HepG2 (cell line): ENCODE measurements at regions not wholly inside any gene's neighbourhood (a gene's known extent, or its start where the extent isn't known, plus 50 kb on each side); places are given as distances from the start of the nearest gene placed in this dataset.

Source experiments
- ATAC-seq: fragments of 200-7000 bp; cut with Tn5 transposase; 3 replicates; pipeline ENCODE4 v1.9.1; 2020; ENCODE audit warnings: mild to moderate bottlenecking, moderate library complexity
- BruUV-seq: library from RNA; stranded (reverse); fragments of 400-500 nt; replicated peaks from 2 replicates; lab custom pipeline; 2021; lab: Mats Ljungman, UMichigan
- CTCF ChIA-PET: fragments of 300-600 bp; formaldehyde crosslinking; extraction: SDS; loops from one replicate; lab custom pipeline; 2021; ENCODE audit warnings: low total read pairs, inconsistent platforms, low intra/inter-chr PET ratio; lab: Yijun Ruan, JAX
- POLR2A ChIA-PET: fragments of 350-600 bp; sonication (Branson Sonifier 250); formaldehyde crosslinking; loops from one replicate; lab custom pipeline; 2020; ENCODE audit warnings: antibody characterized with exemption, inconsistent platforms; lab: Yijun Ruan, JAX
- DNase-seq: peaks from one replicate; pipeline ENCODE4 v3.0.0-alpha.2; 2015; ENCODE audit warnings: low spot score
- FAIRE-seq: peaks from 3 replicates; lab custom pipeline; 2011; peaks lifted over from hg19 to GRCh38; lab: Jason Lieb, UNC
- H2AFZ ChIP-seq: one replicate; pipeline ENCODE4 v1.6.1; 2011; ENCODE audit warnings: low read length, inconsistent platforms
- H3K27ac ChIP-seq: fragments of 300-600 bp; 3 replicates; pipeline ENCODE4 v1.8.0; 2011; ENCODE audit warnings: mixed run types, mild to moderate bottlenecking, mixed read lengths, low read length, inconsistent platforms; ENCODE audit not compliant: insufficient read depth; ENCODE audit errors: extremely low read length
- H3K27me3 ChIP-seq, 2 experiments: fragments of 200-600 bp in 1 of 2; 2 replicates in 1 of 2; 3 replicates in 1 of 2; pipeline versions ENCODE4 v1.6.0 to v1.8.0; 2011; ENCODE audit warnings: low read length in 2 of 2, mild to moderate bottlenecking in 2 of 2, moderate library complexity in 2 of 2, inconsistent platforms in 1 of 2; ENCODE audit not compliant: insufficient read depth in 2 of 2, control insufficient read depth in 1 of 2
- H3K36me3 ChIP-seq, 2 experiments: fragments of 200-600 bp in 1 of 2; replicated peaks in 1 of 2; 2 replicates in 1 of 2; 3 replicates in 1 of 2; pipeline versions ENCODE4 v1.5.1 to v1.8.0; 2011; ENCODE audit warnings: low read length in 2 of 2, inconsistent platforms in 1 of 2; ENCODE audit not compliant: insufficient read depth in 2 of 2, control insufficient read depth in 1 of 2
- H3K4me1 ChIP-seq: 2 replicates; pipeline ENCODE4 v1.5.1; 2012; ENCODE audit warnings: low read length, inconsistent platforms; ENCODE audit not compliant: insufficient read depth
- H3K4me2 ChIP-seq: 2 replicates; pipeline ENCODE4 v1.6.0; 2011; ENCODE audit warnings: low read depth, low read length, inconsistent platforms
- H3K4me3 ChIP-seq, 3 experiments: fragments of 200-600 bp in 1 of 3; sonication (generic), shearing (Covaris generic) in 1 of 3; replicated peaks in 1 of 3; 2 replicates each; pipeline ENCODE4 v1.5.1; 2011 to 2016; ENCODE audit warnings: low read length in 3 of 3, inconsistent platforms in 2 of 3, low read depth in 2 of 3, mild to moderate bottlenecking in 2 of 3, control low read depth in 1 of 3, mixed read lengths in 1 of 3; ENCODE audit not compliant: insufficient read depth in 1 of 3
- H3K79me2 ChIP-seq: one replicate; pipeline ENCODE4 v1.6.1; 2011; ENCODE audit warnings: low read length, inconsistent platforms; ENCODE audit not compliant: insufficient read depth
- H3K9ac ChIP-seq: 2 replicates; pipeline ENCODE4 v1.6.0; 2011; ENCODE audit warnings: mild to moderate bottlenecking, low read depth, low read length, inconsistent platforms; ENCODE audit not compliant: insufficient read depth
- H3K9me3 ChIP-seq: 2 replicates; pipeline ENCODE4 v1.5.1; 2012; ENCODE audit warnings: mild to moderate bottlenecking, low read length
- H4K20me1 ChIP-seq: 2 replicates; pipeline ENCODE4 v1.6.0; 2011; ENCODE audit warnings: inconsistent platforms, mild to moderate bottlenecking, low read length, moderate library complexity; ENCODE audit not compliant: insufficient read depth
- ARID2 ChIP-seq: sonication (generic); formaldehyde crosslinking; IDR thresholded peaks from 2 replicates; pipeline ENCODE4 v1.8.1; 2022; ENCODE audit warnings: mild to moderate bottlenecking, missing genetic modification reagents, borderline replicate concordance
- CAMTA2 ChIP-seq: sonication (generic); formaldehyde crosslinking; IDR thresholded peaks from 2 replicates; pipeline ENCODE4 v1.4.0; 2020; ENCODE audit warnings: mild to moderate bottlenecking, missing genetic modification reagents, borderline replicate concordance
- ESRRA ChIP-seq: sonication (generic); formaldehyde crosslinking; IDR thresholded peaks from 2 replicates; pipeline ENCODE4 v1.5.1; 2020; ENCODE audit warnings: mild to moderate bottlenecking, low read depth, missing genetic modification reagents
- HHEX ChIP-seq: IDR thresholded peaks from 2 replicates; pipeline ENCODE4 v1.6.1; 2016; ENCODE audit warnings: control low read depth
- NFRKB ChIP-seq: fragments of 450-650 bp; IDR thresholded peaks from 2 replicates; pipeline ENCODE4 v1.6.1; 2017
- SIN3B ChIP-seq: fragments of 150-350 bp; IDR thresholded peaks from 2 replicates; pipeline ENCODE4 v1.6.1; 2014; ENCODE audit warnings: low read length
- SP5 ChIP-seq: IDR thresholded peaks from 2 replicates; pipeline ENCODE4 v1.6.1; 2016; ENCODE audit warnings: low read depth, borderline replicate concordance
- ZFP36L1 ChIP-seq: sonication (generic); formaldehyde crosslinking; IDR thresholded peaks from 2 replicates; pipeline ENCODE4 v1.8.0; 2022; ENCODE audit warnings: mild to moderate bottlenecking, missing genetic modification reagents, moderate library complexity
- ZNF24 ChIP-seq: fragments of 450-650 bp; IDR thresholded peaks from 2 replicates; pipeline ENCODE4 v1.6.1; 2017; ENCODE audit warnings: antibody characterized with exemption, mild to moderate bottlenecking
- ZNF34 ChIP-seq: sonication (generic); formaldehyde crosslinking; IDR thresholded peaks from 2 replicates; pipeline ENCODE4 v1.4.0; 2020; ENCODE audit warnings: mild to moderate bottlenecking, missing genetic modification reagents, borderline replicate concordance
- ZNF547 ChIP-seq: sonication (generic); formaldehyde crosslinking; IDR thresholded peaks from 2 replicates; pipeline ENCODE4 v1.5.1; 2020; ENCODE audit warnings: mild to moderate bottlenecking, missing genetic modification reagents
- ZNF597 ChIP-seq: sonication (generic); formaldehyde crosslinking; IDR thresholded peaks from 2 replicates; pipeline ENCODE4 v1.5.0; 2020; ENCODE audit warnings: missing genetic modification reagents
- ZNF710 ChIP-seq: sonication (generic); formaldehyde crosslinking; IDR thresholded peaks from 2 replicates; pipeline ENCODE4 v1.5.0; 2020; ENCODE audit warnings: mild to moderate bottlenecking, missing genetic modification reagents, borderline replicate concordance
- WGBS: methylation state at CpG from one replicate; pipeline ENCODE4 v1.1.6; 2017; ENCODE audit warnings: low lambda C conversion rate; 5-methylcytosine and 5-hydroxymethylcytosine counted together
- in situ Hi-C: cut with HindIII; loops from 2 replicates; pipeline ENCODE4 v1.10.0; 2017; ENCODE audit warnings: low pct_unique_long_range_greater_than_20kb; ENCODE audit not compliant: extremely low pct_ligation_motif_present
- intact Hi-C: fragments of 100-400 bp; cut with micrococcal nuclease; formaldehyde crosslinking; loops from one replicate; pipeline ENCODE4 v1.10.0; 2022; ENCODE audit not compliant: unreplicated experiment
- TF ChIP-seq, protein P1 (sequence below): sonication (generic); formaldehyde crosslinking; IDR thresholded peaks from 2 replicates; pipeline ENCODE4; 2020; ENCODE audit warnings: missing genetic modification reagents, mild to moderate bottlenecking, borderline replicate concordance

GRCh38 chrX:34557733-34558132 is 99.4 kb downstream of the TMEM47 start:
- Histone ChIP-seq H3K9me3 (peaks cover 8% of the 10 kb centered on the region; the same call in 1 of the 2 replicates), H3K27me3 (no peaks in the 10 kb centered on the region), H4K20me1 (no peaks in the 10 kb centered on the region), H2AFZ (no peak overlapping the region), H3K4me2 (no peak overlapping the region), H3K9ac (no peak overlapping the region), H3K36me3 (no peaks in the 10 kb centered on the region), H3K4me3 (no peak overlapping the region), H3K4me1 (no peaks in the 10 kb centered on the region), H3K27ac (no peak overlapping the region), H3K79me2 (no peaks in the 10 kb centered on the region)
- no peak for DNase-seq
- intact Hi-C loops (no loop called here), in situ Hi-C loops (no loop called here)
- no peak for FAIRE-seq
- CTCF ChIA-PET: no interaction called here
- no peak for ATAC-seq
- no TSS peak for BruUV-seq
- 0% methylated on average over 1 of the region's 1 CpG for whole genome bisulfite sequencing
- POLR2A ChIA-PET: no interaction called here
- TF ChIP-seq ZFP36L1 (CRISPR knock-in tag) (no peak), CAMTA2 (CRISPR knock-in tag) (no peak), ARID2 (CRISPR knock-in tag) (no peak), ZNF34 (no peak), SIN3B (no peak), ZNF24 (no peak), SP5 (CRISPR knock-in tag) (no peak), ZNF710 (CRISPR knock-in tag) (no peak), ZNF547 (no peak), NFRKB (no peak), ZNF597 (CRISPR knock-in tag) (no peak), HHEX (CRISPR knock-in tag) (no peak), ESRRA (CRISPR knock-in tag) (no peak)
- TF ChIP-seq, protein P1, sequence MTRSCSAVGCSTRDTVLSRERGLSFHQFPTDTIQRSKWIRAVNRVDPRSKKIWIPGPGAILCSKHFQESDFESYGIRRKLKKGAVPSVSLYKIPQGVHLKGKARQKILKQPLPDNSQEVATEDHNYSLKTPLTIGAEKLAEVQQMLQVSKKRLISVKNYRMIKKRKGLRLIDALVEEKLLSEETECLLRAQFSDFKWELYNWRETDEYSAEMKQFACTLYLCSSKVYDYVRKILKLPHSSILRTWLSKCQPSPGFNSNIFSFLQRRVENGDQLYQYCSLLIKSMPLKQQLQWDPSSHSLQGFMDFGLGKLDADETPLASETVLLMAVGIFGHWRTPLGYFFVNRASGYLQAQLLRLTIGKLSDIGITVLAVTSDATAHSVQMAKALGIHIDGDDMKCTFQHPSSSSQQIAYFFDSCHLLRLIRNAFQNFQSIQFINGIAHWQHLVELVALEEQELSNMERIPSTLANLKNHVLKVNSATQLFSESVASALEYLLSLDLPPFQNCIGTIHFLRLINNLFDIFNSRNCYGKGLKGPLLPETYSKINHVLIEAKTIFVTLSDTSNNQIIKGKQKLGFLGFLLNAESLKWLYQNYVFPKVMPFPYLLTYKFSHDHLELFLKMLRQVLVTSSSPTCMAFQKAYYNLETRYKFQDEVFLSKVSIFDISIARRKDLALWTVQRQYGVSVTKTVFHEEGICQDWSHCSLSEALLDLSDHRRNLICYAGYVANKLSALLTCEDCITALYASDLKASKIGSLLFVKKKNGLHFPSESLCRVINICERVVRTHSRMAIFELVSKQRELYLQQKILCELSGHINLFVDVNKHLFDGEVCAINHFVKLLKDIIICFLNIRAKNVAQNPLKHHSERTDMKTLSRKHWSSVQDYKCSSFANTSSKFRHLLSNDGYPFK (CRISPR knock-in tag): no peak
